ENCODE measurements at regions not wholly inside any gene's neighbourhood (a gene's known extent, or its start where the extent isn't known, plus 50 kb on each side); places are given as distances from the start of the nearest gene placed in this dataset.

DNA sequence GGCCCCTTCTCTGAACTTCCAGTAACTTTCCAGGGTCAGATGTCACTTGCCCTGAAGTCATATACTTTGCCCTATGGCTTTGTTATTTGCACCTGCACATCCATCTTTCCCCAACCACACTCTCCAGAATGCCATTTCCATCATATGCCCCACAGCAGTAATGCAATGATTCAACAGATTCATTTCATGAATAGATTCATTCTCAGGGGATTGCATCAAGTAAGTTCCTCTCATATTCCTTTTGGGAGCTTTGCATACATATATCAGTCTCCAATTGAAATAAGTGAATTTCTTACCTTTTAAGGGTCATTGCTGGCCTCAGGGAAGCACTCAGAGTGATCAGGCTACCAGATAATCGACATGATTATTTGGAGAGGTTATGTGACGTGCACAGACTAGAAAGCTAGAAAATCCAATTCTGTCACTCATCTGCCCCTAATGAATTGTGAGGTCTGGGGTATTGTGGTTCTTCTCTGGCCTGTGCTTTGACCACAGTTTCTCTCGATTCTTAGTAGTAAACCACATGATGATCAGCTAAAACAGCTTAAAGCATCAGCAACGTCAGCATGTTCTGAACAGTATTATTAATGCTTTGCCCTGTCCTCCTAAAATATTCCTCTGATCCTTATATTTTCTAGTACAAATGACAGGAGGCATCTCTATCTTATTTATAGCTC is 179.9 kb downstream of the ATPSCKMT start:
- no peaks in the 10 kb centered on the region for H3K27me3 Mint-ChIP-seq
- H3K36me3 Mint-ChIP-seq: no peaks in the 10 kb centered on the region
- H3K27ac Mint-ChIP-seq: no peak overlapping the region
- no peak overlapping the region for H3K4me3 Mint-ChIP-seq
- no peak for ATAC-seq
- no peaks in the 10 kb centered on the region for H3K4me1 Mint-ChIP-seq
- no peaks in the 10 kb centered on the region for H3K9me3 Mint-ChIP-seq

DNA sequence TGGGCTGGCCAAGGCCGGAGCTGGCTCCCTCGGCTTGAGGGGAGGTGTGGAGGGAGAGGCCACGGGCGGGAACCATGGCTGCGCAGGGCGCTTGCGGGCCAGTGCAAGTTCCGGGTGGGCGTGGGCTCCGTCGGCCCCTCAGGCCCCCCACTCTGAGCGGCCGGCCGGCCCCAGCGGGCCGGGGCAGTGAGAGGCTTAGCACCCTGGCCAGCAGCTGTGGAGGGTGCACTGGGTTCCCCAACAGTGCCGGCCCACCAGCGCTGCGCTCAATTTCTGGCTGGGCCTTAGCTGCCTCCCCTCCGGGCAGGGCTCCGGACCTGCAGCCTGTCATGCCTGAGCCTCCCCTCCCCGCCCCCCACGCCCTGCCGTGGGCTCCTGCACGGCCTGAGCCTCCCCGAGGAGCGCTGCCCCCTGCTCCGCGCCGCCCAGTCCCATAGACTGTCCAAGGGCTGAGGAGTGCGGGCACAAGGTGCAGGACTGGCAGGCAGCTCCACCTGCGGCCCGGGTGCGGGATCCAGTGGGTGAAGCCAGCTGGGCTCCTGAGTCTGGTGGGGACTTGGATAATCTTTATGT is 184.2 kb downstream of the ATPSCKMT start:
- no peak for ATAC-seq
- no peak overlapping the region for H3K4me3 Mint-ChIP-seq
- no peaks in the 10 kb centered on the region for H3K27me3 Mint-ChIP-seq
- H3K27ac Mint-ChIP-seq: no peak overlapping the region
- H3K9me3 Mint-ChIP-seq: peaks cover 2% of the 10 kb centered on the region
- no peaks in the 10 kb centered on the region for H3K36me3 Mint-ChIP-seq
- H3K4me1 Mint-ChIP-seq: no peaks in the 10 kb centered on the region

DNA sequence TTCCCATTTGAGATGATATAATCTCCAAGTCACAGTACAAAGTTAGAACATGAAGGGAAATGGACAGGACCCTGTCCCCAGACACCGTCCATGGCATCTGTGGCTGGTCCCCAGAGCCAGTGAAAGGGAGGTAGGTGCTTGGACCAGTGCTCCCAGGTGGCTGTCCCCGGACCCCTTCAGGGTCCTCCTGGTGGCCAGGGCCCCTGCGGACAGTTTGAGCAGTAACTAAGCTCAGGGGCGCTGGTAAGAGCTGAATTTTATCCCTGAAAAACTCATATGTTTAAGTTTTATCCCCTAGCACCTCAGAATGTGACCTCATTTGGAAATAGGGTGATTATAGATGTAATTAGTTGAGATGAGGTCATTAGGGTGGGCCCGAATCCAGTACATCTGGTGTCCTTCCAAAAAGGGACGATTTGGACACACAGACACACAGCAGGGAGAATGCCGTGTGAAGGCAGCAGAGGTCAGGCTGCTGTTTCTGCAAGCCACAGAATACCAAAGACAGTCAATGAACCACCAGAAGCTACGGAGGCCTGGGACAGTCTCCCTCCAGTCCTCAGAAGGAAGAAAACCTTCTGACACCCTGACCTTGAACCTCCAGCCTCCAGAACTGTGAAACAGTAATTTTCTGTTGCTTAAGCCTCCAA is 185.0 kb downstream of the ATPSCKMT start:
- Mint-ChIP-seq H3K36me3 (no peaks in the 10 kb centered on the region), H3K4me3 (no peak overlapping the region), H3K4me1 (no peaks in the 10 kb centered on the region), H3K27me3 (no peaks in the 10 kb centered on the region), H3K27ac (no peak overlapping the region), H3K9me3 (peaks cover 2% of the 10 kb centered on the region)
- no peak for ATAC-seq

DNA sequence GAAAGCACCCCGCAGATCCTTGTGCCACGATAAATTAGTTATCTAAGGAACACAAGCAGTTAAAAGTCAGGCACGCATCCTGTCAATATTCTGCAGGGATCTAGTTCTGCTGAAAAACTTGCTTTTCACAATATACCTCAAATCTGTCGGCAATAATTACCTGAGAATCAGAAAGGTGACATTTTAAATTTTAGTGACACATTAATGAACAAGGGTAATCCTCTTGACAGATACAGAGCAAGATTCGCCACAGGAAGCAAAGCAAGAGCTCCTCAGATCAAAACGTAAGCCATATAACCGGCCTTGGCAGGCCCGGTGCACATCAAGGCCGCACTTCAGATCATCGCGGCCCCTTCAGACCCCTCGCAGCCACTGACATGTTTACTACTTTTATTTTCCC is 185.7 kb downstream of the ATPSCKMT start:
- no peak for ATAC-seq
- Mint-ChIP-seq H3K4me1 (no peaks in the 10 kb centered on the region), H3K36me3 (no peaks in the 10 kb centered on the region), H3K4me3 (no peak overlapping the region), H3K27me3 (no peaks in the 10 kb centered on the region), H3K9me3 (peaks cover 2% of the 10 kb centered on the region), H3K27ac (no peak overlapping the region)

DNA sequence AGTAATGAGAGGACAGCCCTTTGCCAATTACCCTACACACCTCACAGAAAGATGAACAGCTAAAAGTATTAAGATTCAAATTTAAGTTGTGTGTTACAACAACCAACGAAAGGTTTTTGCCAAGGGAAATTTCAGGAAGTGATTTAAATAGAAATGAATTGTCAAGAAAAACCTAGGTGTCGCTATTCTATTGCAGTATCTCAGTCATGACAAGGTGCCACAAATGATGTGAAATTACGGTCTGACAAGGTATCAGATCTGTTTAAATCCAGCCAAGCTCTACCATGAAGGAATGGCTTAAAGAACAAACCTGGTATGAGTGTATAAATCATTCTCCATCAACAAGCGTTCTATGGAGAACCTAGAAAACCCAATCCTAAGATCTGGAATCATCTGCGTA is 189.7 kb downstream of the ATPSCKMT start:
- no peak overlapping the region for H3K4me3 Mint-ChIP-seq
- no peak overlapping the region for H3K27ac Mint-ChIP-seq
- no peak for ATAC-seq
- H3K36me3 Mint-ChIP-seq: no peaks in the 10 kb centered on the region
- peaks cover 2% of the 10 kb centered on the region for H3K9me3 Mint-ChIP-seq
- H3K4me1 Mint-ChIP-seq: no peaks in the 10 kb centered on the region
- no peaks in the 10 kb centered on the region for H3K27me3 Mint-ChIP-seq

DNA sequence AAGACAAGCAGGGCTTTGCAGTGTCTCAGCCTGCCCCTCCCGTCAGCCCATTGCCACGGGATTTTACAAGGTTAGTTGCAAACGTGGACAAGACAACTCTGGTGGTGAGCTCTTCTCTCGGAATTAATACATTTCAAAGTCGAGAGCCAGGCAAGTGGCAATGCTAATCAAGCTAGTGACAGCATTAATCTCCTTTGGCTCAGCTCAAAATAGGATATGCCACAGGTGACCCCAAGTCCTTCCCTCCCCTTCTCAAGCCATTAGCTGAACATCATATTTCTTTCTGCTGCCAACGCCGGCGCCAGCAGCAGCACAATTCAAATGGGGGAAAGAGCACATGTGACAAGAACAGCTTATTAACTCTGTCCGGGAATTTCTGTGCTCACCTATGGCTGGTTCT is 190.1 kb downstream of the ATPSCKMT start:
- H3K27ac Mint-ChIP-seq: no peak overlapping the region
- no peaks in the 10 kb centered on the region for H3K27me3 Mint-ChIP-seq
- no peak overlapping the region for H3K4me3 Mint-ChIP-seq

DNA sequence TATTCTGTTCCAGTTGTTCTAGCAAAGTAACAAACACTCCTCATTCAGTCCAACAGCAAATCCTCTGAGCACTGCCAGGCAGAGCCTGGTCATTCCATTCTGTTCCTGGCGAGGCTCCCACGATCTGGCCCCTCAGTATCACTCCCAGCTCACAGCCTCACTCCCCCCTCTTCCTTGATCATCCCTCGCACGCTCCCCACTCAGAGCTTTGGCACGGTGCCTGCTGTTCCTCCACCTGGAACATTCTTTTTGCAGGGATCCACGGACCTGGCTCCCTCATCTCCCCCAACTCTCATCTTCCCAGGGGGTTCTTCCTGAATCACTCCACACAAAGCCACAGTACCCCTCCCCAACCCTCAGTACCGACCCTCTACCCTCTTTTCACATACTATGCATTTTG is 192.3 kb downstream of the ATPSCKMT start:
- Mint-ChIP-seq H3K9me3 (peaks cover 11% of the 10 kb centered on the region), H3K4me1 (no peaks in the 10 kb centered on the region)

More for the DNA sequence above, 190.1 kb downstream of the ATPSCKMT start:
- Mint-ChIP-seq H3K36me3 (no peaks in the 10 kb centered on the region), H3K9me3 (peaks cover 2% of the 10 kb centered on the region), H3K4me1 (no peaks in the 10 kb centered on the region)
- no peak for ATAC-seq

DNA sequence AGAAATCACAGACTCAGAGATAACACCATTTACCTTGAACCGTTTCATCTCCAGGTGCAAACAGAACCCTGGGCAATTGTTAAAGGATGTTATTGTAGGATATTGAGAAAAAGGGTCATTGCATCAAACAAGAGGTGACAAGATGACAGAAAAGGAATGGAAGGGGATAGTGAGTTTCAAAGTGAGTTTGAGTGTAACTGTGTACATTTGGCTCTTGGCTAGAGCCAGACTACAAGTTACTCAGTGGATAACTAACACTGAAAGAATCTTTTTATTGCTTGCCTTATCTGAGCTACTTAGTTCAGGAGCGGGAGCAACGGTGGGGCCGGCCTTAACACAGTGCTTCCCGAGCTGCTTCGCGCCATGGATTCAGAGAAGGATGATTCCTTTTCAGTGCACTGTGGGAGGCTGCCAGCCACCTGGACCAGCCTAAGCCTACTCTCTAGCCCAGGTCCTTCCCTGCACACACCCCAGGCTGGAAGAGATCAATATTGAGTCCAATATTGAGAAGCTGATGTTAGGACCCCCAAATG is 193.4 kb downstream of the ATPSCKMT start:
- no peak overlapping the region for H3K4me3 Mint-ChIP-seq
- peaks cover 6% of the 10 kb centered on the region for H3K36me3 Mint-ChIP-seq
- peaks cover 15% of the 10 kb centered on the region for H3K9me3 Mint-ChIP-seq
- H3K4me1 Mint-ChIP-seq: no peaks in the 10 kb centered on the region
- no peaks in the 10 kb centered on the region for H3K27me3 Mint-ChIP-seq
- no peak overlapping the region for H3K27ac Mint-ChIP-seq
- ATAC-seq: no peak

More for the DNA sequence above, 192.3 kb downstream of the ATPSCKMT start:
- Mint-ChIP-seq H3K27ac (no peak overlapping the region), H3K36me3 (peaks cover 6% of the 10 kb centered on the region), H3K27me3 (no peaks in the 10 kb centered on the region), H3K4me3 (no peak overlapping the region)
- no peak for ATAC-seq

DNA sequence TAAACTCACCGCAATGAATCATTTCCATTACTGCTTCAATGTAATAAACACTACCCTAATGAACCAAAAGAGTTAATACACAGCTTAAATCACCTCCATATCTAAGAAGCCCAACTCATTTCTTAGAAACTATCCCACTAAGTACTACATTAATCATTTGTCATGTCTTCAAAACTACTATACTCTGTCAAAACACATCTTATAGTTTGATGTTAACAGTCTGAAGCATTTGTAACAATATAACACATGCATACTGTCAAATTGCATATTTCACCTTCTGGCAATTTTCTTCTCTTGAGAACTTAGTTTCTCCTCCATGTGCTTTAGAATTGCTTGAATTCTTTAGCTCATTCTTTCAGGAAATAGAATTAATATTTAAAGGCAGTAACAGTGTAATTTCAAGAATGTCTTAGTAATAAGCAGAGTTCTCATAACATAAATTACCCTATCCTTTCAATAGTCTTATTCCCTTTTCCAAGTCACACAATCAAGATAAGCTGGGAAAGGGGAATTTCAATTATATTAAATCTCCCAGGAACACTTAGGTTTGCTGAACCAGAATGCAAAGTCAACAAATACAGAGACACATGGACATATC is 199.7 kb downstream of the ATPSCKMT start:
- no peak for ATAC-seq
- H3K4me1 Mint-ChIP-seq: no peaks in the 10 kb centered on the region
- H3K9me3 Mint-ChIP-seq: peaks cover 27% of the 10 kb centered on the region
- no peaks in the 10 kb centered on the region for H3K27me3 Mint-ChIP-seq
- peaks cover 6% of the 10 kb centered on the region for H3K36me3 Mint-ChIP-seq
- no peak overlapping the region for H3K27ac Mint-ChIP-seq
- H3K4me3 Mint-ChIP-seq: no peak overlapping the region

DNA sequence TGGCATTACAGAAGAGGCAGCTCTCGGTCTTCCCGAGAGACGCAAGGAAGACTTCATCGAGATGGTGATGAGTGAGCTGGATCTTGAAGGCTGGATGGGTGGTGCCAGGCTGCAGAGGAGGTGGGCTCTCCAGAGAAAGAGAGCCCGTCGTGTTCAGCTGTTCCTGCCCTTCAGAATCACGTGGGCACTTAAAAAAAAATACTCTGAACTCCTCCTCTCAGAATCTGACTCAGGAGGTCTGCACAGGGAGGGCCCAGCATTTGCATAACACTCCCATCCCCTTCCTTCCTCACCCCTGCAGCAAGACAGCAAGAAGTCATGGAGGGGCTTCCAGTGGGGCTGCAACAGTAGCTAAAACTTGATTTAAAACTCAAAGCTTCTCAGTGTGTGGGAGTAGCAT is 203.0 kb downstream of the ATPSCKMT start:
- no peaks in the 10 kb centered on the region for H3K27me3 Mint-ChIP-seq
- no peak overlapping the region for H3K4me3 Mint-ChIP-seq
- ATAC-seq: no peak
- peaks cover 14% of the 10 kb centered on the region for H3K9me3 Mint-ChIP-seq
- H3K36me3 Mint-ChIP-seq: no peaks in the 10 kb centered on the region
- no peak overlapping the region for H3K27ac Mint-ChIP-seq
- no peaks in the 10 kb centered on the region for H3K4me1 Mint-ChIP-seq

DNA sequence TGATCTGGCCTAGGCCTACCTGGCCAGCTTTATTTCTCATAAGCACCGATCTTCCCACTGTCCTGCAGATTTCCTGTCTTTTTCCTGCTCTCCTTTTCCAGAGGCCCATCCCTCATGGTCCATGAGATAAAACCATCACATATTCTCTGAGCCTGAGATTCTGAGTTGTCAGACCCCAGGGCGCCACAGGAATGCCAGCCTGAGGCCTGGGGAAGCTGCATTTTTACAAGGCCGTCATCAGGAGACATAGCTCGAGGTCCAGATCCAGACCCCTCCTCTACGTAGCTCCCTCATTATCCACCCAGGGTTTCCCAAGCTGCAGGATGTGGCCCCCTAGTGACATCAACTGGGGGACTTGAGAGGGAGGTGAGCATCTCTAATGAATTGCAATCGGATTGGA is 204.3 kb downstream of the ATPSCKMT start:
- Mint-ChIP-seq H3K27ac (no peak overlapping the region), H3K27me3 (no peaks in the 10 kb centered on the region), H3K9me3 (peaks cover 5% of the 10 kb centered on the region), H3K36me3 (no peaks in the 10 kb centered on the region), H3K4me1 (no peaks in the 10 kb centered on the region), H3K4me3 (no peak overlapping the region)
- no peak for ATAC-seq

DNA sequence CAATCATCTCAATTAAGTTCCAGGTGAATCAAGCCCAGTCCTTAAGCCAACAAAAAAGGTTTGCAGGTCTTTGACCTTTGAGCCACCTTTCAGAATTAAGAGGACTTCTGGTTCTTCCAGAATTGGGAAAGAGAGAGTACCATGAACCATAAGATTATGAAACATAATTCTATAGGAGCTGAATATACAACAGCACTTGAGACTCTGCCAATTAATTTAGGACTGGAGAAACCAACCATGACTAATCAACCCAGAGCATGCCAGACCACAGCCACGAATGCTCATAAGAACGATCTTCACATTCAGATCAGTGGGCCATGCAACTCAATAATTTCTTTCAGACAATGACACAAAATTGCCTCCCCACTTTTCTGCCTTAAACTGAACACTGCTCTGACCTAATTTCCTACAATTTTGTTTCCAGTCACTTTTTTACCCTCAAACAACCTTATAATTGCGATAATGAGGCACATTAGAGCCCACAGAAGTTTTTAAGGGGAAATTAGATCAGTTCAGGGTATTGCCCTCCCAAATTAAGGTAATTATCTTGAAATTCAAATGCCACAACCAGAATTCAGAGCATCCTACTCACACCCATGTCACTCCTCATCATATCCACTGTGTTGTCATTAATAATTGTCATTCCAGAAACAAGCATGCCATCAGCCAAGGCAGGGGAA is 213.4 kb downstream of the ATPSCKMT start:
- Mint-ChIP-seq H3K4me3 (no peak overlapping the region), H3K36me3 (no peaks in the 10 kb centered on the region), H3K27ac (no peak overlapping the region), H3K4me1 (no peaks in the 10 kb centered on the region), H3K27me3 (no peaks in the 10 kb centered on the region), H3K9me3 (peaks cover 10% of the 10 kb centered on the region)
- no peak for ATAC-seq

DNA sequence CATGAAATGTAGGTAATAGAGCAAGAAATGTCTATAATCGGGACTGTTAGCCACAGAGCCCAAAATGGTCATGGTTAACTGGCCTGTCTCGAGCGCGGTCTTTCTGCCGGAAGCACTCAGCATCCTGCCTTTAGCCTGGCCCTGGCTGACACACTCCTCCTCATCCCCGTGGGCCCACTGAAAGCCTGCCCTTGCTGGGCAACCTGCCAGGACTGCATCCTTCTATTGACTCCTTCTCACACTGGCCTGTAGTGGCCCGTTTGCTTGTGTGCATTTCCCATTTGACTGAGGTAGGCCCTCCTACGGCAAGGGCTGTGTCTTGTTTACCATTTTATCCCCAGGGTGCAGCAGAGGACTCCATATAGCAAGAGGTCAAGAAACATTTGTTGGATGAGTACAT is 215.7 kb downstream of the ATPSCKMT start:
- Mint-ChIP-seq H3K4me3 (no peak overlapping the region), H3K27ac (no peak overlapping the region), H3K36me3 (no peaks in the 10 kb centered on the region), H3K9me3 (peaks cover 15% of the 10 kb centered on the region), H3K4me1 (no peaks in the 10 kb centered on the region), H3K27me3 (no peaks in the 10 kb centered on the region)
- no peak for ATAC-seq

DNA sequence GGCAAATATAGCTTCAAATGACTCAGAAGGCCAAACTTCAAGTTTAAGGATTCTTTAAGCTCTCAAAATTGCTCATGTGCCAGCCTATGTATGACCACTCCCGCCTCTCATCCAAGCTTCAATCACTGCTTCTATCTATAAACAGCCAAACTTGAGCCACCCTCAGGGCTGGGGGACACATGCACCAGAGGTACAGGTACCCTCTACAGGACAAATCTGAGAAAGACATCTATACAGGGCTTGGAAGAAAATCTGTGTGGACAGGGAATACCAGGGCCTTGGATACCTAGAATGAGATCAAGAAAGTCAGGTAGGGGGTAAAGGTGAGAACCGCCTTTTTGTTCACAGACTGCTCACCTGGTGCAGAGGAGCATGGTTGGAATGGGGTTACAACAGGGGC is 217.9 kb downstream of the ATPSCKMT start:
- no peak overlapping the region for H3K4me3 Mint-ChIP-seq
- H3K4me1 Mint-ChIP-seq: no peaks in the 10 kb centered on the region
- H3K27ac Mint-ChIP-seq: no peak overlapping the region
- no peaks in the 10 kb centered on the region for H3K27me3 Mint-ChIP-seq
- peaks cover 11% of the 10 kb centered on the region for H3K9me3 Mint-ChIP-seq
- no peaks in the 10 kb centered on the region for H3K36me3 Mint-ChIP-seq
- no peak for ATAC-seq

DNA sequence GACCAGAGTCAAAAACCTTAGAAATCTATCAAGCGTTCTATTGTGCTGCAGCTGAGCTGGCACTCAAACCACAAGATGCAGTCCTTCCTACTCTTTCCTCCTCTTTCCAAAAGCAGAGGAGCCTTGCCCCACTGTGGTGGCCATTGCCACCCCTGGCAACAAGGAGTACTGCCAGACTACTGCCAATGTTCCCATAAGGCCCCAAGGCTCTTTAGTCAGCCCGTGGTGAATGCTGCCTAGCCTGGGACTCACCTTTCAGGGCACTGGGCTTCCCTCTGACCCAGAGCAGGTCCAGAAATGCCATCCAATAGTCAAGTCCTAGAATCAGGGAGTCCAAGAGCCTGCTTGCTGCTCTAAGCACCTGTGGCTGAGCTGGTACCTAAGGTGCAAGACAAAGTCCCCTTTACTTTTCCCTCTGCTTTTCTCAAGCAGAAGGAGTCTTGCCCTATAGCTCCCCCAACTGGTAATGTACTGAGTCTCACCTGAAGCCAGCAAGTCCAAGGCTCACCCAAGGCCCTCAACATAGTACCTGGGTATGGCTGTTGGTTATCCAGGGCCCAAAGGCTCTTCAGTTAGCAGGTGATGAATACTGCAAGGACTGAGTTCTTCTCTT is 219.4 kb downstream of the ATPSCKMT start:
- ATAC-seq: no peak
- Mint-ChIP-seq H3K4me3 (no peak overlapping the region), H3K36me3 (no peaks in the 10 kb centered on the region), H3K27me3 (no peaks in the 10 kb centered on the region), H3K27ac (no peak overlapping the region), H3K9me3 (peaks cover 11% of the 10 kb centered on the region), H3K4me1 (no peaks in the 10 kb centered on the region)
